DND-41 (cell line): ENCODE measurements at regions not wholly inside any gene's neighbourhood (a gene's known extent, or its start where the extent isn't known, plus 50 kb on each side); places are given as distances from the start of the nearest gene placed in this dataset.
A peak's percentile ranks its signal among the peaks of the same experiment; 100 is the strongest.
"Not testable (repeated sequence)": the region's sequence is repeated elsewhere in the genome, so short reads cannot be mapped to it uniquely, and the experiment has no call there.

Source experiments
- ATAC-seq: fragments of 200-7000 bp; cut with Tn5 transposase; 3 replicates; pipeline ENCODE4 v1.9.1; 2021; ENCODE audit warnings: low read depth; ENCODE audit not compliant: insufficient read depth
- DNase-seq: peaks from one replicate; pipeline ENCODE4 v3.0.0-alpha.2; 2020
- H2AFZ ChIP-seq: 2 replicates; pipeline ENCODE4 v1.6.0; 2012; ENCODE audit warnings: low read depth, low read length
- H3K27ac ChIP-seq: 2 replicates; pipeline ENCODE4 v1.5.1; 2012; ENCODE audit warnings: low read length, inconsistent platforms
- H3K27me3 ChIP-seq: fragments of 200-600 bp; sonication (generic); 2 replicates; pipeline ENCODE4 v1.6.0; 2012; ENCODE audit warnings: low read length, mild to moderate bottlenecking, inconsistent platforms; ENCODE audit not compliant: insufficient read depth, poor library complexity
- H3K36me3 ChIP-seq: 2 replicates; pipeline ENCODE4 v1.5.1; 2012; ENCODE audit warnings: low read length, inconsistent platforms; ENCODE audit not compliant: insufficient read depth
- H3K4me1 ChIP-seq: 2 replicates; pipeline ENCODE4 v1.5.1; 2012; ENCODE audit warnings: mild to moderate bottlenecking, low read length; ENCODE audit not compliant: insufficient read depth
- H3K4me2 ChIP-seq: 2 replicates; pipeline ENCODE4 v1.6.0; 2012; ENCODE audit warnings: mild to moderate bottlenecking, moderate library complexity, low read length, inconsistent platforms; ENCODE audit not compliant: insufficient read depth
- H3K4me3 ChIP-seq, 2 experiments: fragments of 200-600 bp in 1 of 2; shearing (Covaris generic) in 1 of 2; 2 replicates each; pipeline ENCODE4 v1.5.1; 2012 to 2016; ENCODE audit warnings: inconsistent platforms in 2 of 2, low read length in 2 of 2, mild to moderate bottlenecking in 2 of 2, low read depth in 1 of 2, moderate library complexity in 1 of 2
- H3K79me2 ChIP-seq: 2 replicates; pipeline ENCODE4 v1.6.0; 2012; ENCODE audit warnings: low read length, inconsistent platforms; ENCODE audit not compliant: insufficient read depth
- H3K9ac ChIP-seq: 2 replicates; pipeline ENCODE4 v1.6.0; 2012; ENCODE audit warnings: low read depth, mild to moderate bottlenecking, inconsistent platforms, low read length, moderate library complexity
- H3K9me3 ChIP-seq: 2 replicates; pipeline ENCODE4 v1.5.1; 2012; ENCODE audit warnings: low read length, moderate library complexity, mild to moderate bottlenecking, inconsistent platforms; ENCODE audit not compliant: insufficient read depth, severe bottlenecking
- H4K20me1 ChIP-seq: 2 replicates; pipeline ENCODE4 v1.6.0; 2012; ENCODE audit warnings: low read length; ENCODE audit not compliant: insufficient read depth

DNA sequence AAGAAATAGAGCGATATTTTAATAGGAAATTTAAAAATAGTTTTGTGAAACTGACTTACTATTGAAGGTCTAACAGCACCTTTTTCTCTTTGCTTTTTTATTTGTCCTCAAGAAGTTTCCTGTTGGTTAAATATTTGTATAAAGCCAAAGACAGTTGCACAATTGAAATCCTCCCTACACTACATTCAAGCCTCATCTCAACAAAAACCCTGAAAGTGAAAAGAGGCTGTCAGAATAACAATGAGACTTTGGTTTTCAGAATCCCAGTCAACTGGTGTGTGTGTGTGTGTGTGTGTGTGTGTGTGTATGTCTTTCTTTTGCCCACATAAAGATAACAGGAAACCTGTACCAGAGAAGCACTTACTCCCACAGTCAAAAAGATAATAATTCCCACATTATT is 313.6 kb upstream of the FRG1 start:
- not testable (repeated sequence) for H4K20me1 ChIP-seq, H3K9ac ChIP-seq, H3K4me1 ChIP-seq, H3K4me3 ChIP-seq, H3K36me3 ChIP-seq, H3K27me3 ChIP-seq, H2AFZ ChIP-seq, H3K79me2 ChIP-seq, H3K4me2 ChIP-seq, ATAC-seq, H3K9me3 ChIP-seq, H3K27ac ChIP-seq, DNase-seq

DNA sequence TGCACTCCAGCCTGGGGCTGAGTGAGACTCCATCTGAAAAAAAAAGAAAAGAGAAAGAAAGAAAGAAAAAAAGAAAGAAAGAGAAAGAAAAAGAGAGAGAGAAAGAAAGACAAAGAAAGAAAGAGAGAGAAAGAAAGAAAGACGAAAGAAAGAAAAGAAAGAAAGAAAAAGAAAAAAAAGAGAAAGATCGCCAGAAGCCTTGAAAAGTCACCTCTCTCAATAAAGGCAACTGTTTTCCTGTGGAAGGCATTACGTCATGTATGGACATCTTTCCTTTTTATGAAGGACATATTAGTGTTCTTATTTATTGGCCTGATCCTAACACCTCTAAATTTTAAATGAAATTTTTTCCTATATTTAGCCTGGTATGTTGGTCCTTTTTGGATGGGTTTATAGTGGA is 310.9 kb upstream of the FRG1 start:
- not testable (repeated sequence) for ATAC-seq, H3K9ac ChIP-seq, H3K9me3 ChIP-seq

DNA sequence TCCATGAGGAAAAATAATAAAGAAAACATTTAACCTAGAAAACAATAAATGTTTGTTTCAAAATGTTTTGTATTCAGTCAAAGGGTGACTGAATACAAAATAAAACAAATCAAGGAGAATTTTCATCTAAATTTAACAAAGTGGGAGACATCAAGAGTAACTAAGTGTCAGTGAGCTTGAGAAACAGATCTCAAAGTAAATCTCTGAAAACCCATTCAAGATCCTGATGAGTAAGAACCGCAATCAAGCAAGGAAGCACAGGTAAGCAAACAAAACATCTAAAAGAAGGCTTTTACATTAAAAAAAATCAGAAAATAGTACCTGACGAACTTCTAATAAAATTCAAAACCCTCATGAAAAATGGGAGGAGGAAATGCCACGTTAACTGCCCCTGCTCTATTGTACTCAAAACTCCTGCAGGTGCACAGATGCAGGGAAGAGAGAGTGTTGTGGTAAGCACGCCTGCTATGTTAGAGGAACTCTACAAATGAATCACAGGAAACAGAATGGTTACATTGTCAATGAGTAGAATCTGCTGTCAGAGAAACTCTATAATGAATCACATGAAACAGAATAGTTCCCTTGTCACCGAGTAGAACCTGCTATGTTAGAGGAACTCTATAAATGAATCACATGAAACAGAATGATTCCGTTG is 309.6 kb upstream of the FRG1 start:
- H3K4me2 ChIP-seq, H2AFZ ChIP-seq: not testable (repeated sequence)
- DNase-seq: peak; percentile 29

More for the DNA sequence above, 310.9 kb upstream of the FRG1 start:
- not testable (repeated sequence) for H3K4me2 ChIP-seq, H3K27me3 ChIP-seq, H3K79me2 ChIP-seq, H3K4me1 ChIP-seq, H3K36me3 ChIP-seq, DNase-seq, H3K27ac ChIP-seq, H4K20me1 ChIP-seq, H3K4me3 ChIP-seq, H2AFZ ChIP-seq

DNA sequence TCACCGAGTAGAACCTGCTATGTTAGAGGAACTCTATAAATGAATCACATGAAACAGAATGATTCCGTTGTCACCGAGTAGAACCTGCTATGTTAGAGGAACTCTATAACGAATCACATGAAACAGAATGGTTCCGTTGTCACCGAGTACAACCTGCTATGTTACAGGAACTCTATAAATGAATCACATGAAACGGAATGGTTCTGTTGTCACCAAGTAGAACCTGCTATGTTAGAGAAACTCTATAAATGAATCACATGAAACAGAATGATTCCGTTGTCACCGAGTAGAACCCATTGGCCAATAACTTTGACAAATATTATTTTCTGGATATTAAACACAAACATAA is 309.1 kb upstream of the FRG1 start:
- H2AFZ ChIP-seq, H3K4me2 ChIP-seq, H3K27me3 ChIP-seq, H3K4me3 ChIP-seq, H3K79me2 ChIP-seq, H3K4me1 ChIP-seq, H3K9ac ChIP-seq, H4K20me1 ChIP-seq, ATAC-seq, H3K36me3 ChIP-seq, H3K27ac ChIP-seq, DNase-seq, H3K9me3 ChIP-seq: not testable (repeated sequence)

More for the DNA sequence above, 309.6 kb upstream of the FRG1 start:
- not testable (repeated sequence) for H3K27ac ChIP-seq, H3K4me3 ChIP-seq, H3K36me3 ChIP-seq, H3K27me3 ChIP-seq, H3K9me3 ChIP-seq, H4K20me1 ChIP-seq, H3K9ac ChIP-seq, H3K4me1 ChIP-seq, H3K79me2 ChIP-seq
- ATAC-seq: peak; percentile 92

DNA sequence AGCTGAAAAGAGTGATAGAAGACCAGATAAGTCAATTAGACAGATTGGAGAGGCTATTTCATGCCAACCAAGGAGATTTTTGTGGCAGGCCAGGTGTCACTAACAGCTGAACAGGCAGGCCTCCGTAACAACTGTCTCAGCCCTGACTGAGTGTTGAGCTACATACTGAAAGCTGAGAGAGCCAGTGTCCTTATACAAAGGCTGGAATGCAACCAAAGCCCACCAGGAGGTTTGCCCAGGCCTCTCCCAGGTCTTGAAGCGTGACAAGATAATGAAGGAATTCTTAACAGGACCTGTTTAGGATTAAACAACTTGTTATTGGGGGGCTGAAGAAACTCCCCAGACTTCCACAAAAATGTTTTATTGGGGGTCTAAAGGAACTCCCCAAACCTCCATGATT is 290.2 kb upstream of the FRG1 start:
- H3K79me2 ChIP-seq, H3K36me3 ChIP-seq, H3K4me3 ChIP-seq, H2AFZ ChIP-seq, H3K27ac ChIP-seq, H3K4me2 ChIP-seq, H4K20me1 ChIP-seq, H3K27me3 ChIP-seq, H3K9me3 ChIP-seq, H3K4me1 ChIP-seq, DNase-seq, H3K9ac ChIP-seq, ATAC-seq: not testable (repeated sequence)

DNA sequence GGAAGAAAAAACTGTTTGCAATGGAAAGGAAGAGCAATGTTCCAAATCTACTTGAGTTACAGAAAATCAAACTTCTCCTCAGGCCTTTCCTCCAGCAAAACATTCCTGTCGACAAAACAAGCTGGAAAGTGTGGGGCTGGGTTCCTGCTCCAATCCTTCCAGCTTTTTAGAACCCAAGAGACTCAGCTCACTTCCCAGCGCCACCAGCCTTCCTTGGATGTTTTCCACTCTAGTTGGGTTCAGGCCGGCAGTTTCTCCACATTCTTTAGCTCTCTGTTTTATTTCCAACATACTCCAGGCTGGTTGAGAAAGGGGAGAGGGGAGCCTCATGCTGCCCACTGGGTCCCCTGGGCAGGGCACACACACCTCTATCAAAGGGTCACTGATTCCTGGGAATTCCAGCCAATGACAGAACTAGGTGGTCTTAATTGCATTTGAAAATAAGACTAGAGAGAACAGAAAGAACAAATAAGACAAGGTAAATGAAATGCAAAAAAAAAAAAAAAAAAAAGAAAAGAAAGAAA is 287.5 kb upstream of the FRG1 start:
- H4K20me1 ChIP-seq, DNase-seq, ATAC-seq, H3K4me3 ChIP-seq, H3K36me3 ChIP-seq, H3K9ac ChIP-seq, H3K4me1 ChIP-seq, H3K4me2 ChIP-seq, H3K9me3 ChIP-seq, H3K27ac ChIP-seq, H3K27me3 ChIP-seq, H2AFZ ChIP-seq, H3K79me2 ChIP-seq: not testable (repeated sequence)

DNA sequence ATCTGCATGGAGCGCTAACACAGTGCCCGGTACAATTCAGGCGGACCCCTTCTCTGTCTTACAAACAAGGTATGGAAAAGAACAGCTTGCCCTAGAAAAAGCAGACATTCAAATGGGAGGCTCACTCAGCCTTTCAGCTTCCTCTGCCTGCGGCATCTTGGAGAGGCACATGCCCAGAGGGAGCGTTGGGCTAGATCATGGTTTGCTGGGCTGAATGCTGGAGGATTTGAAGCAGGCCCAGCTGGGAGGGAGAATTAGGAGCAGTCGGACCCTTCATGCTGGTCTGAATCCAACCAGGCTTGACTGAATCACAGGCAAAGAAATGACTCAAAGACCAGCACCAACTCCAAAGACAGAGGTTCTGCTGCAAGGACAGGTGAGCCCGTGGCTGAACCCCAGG is 286.7 kb upstream of the FRG1 start:
- H2AFZ ChIP-seq, ATAC-seq, H3K4me1 ChIP-seq, H3K36me3 ChIP-seq, H3K9me3 ChIP-seq, H3K27ac ChIP-seq, H4K20me1 ChIP-seq, DNase-seq, H3K9ac ChIP-seq, H3K4me3 ChIP-seq, H3K79me2 ChIP-seq, H3K4me2 ChIP-seq, H3K27me3 ChIP-seq: not testable (repeated sequence)

DNA sequence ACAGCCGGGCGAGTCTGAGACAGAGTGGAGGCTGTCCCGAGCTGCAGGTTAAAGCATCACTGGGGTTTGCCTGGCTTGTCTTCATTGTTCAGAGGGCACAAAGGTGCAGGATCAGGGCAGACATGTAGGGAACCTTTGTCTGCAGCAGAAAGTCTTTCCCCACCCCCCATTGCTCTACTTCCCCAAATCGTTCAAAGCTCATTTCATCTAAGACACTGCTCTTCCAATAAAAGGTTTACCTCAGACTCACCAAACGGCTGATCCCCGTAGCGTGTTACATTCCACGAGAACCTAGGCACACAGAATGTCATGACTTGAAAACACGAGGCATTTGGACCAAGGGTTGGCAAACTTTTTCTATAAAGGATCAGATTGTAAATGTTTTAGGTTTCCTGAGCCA is 286.3 kb upstream of the FRG1 start:
- H3K79me2 ChIP-seq, H3K4me3 ChIP-seq, DNase-seq: not testable (repeated sequence)

More for the DNA sequence above, 286.3 kb upstream of the FRG1 start:
- not testable (repeated sequence) for H3K4me2 ChIP-seq, H2AFZ ChIP-seq, H3K27me3 ChIP-seq, H4K20me1 ChIP-seq, H3K9ac ChIP-seq, H3K9me3 ChIP-seq, ATAC-seq, H3K27ac ChIP-seq, H3K36me3 ChIP-seq, H3K4me1 ChIP-seq
